Parathyroid adenoma (tissue), 2 donors: ENCODE measurements at regions not wholly inside any gene's neighbourhood (a gene's known extent, or its start where the extent isn't known, plus 50 kb on each side); places are given as distances from the start of the nearest gene placed in this dataset.

Experiments used
- H2AFZ ChIP-seq: fragments of 300-600 bp; sonication (generic); one replicate; pipeline ENCODE4 v1.7.0; 2017; ENCODE audit warnings: antibody characterized with exemption, mild to moderate bottlenecking
- H3K27ac ChIP-seq: fragments of 300-600 bp; sonication (generic); one replicate; pipeline ENCODE4 v1.7.0; 2017
- H3K27me3 ChIP-seq: fragments of 300-600 bp; sonication (generic); one replicate; pipeline ENCODE4 v1.7.0; 2017; ENCODE audit warnings: low read length; ENCODE audit not compliant: control insufficient read depth, insufficient read depth
- H3K36me3 ChIP-seq: fragments of 300-600 bp; sonication (generic); one replicate; pipeline ENCODE4 v1.7.0; 2017; ENCODE audit warnings: low read length; ENCODE audit not compliant: control insufficient read depth, insufficient read depth
- H3K4me1 ChIP-seq: fragments of 300-600 bp; sonication (generic); one replicate; pipeline ENCODE4 v1.7.0; 2017; ENCODE audit warnings: control low read depth
- H3K4me2 ChIP-seq: fragments of 300-600 bp; sonication (generic); one replicate; pipeline ENCODE4 v1.7.0; 2017; ENCODE audit warnings: low read length
- H3K4me3 ChIP-seq: fragments of 300-600 bp; sonication (generic); one replicate; pipeline ENCODE4 v1.7.0; 2017; ENCODE audit warnings: low read depth, low read length
- H3K79me2 ChIP-seq: fragments of 300-600 bp; sonication (generic); one replicate; pipeline ENCODE4 v1.7.0; 2017; ENCODE audit warnings: control low read depth
- H3K9ac ChIP-seq: fragments of 300-600 bp; sonication (generic); one replicate; pipeline ENCODE4 v1.7.0; 2017; ENCODE audit warnings: mild to moderate bottlenecking
- H3K9me3 ChIP-seq: fragments of 300-600 bp; sonication (generic); one replicate; pipeline ENCODE4 v1.7.0; 2017; ENCODE audit warnings: low read length; ENCODE audit not compliant: control insufficient read depth
- CTCF ChIP-seq: fragments of 300-600 bp; sonication (generic); IDR thresholded peaks from one replicate; pipeline ENCODE4 v1.7.0; 2017; ENCODE audit warnings: antibody characterized with exemption, mild to moderate bottlenecking
- donor health status: primary hyperparathyroidism.

DNA sequence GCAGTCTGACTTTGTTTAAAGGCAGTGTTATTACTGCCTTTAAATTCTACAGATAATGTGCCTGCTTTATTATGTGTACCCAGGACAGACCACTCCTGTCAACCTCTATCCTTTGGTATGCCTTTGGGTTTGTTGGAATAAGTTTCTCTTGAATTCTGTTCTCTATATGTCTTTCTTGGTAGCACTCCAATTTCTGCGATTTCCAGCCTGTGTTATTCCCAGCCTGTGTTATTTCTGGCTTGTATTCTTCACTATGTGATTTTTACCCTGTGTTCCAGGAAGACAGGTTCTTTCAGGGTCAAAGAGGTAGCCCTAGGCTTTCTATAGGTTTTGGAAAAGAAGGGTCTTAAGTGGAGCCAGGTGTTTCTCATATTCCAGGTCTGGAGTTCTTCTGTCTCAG is 407.4 kb upstream of the AZI2 start:
- H3K4me2 ChIP-seq, result no peak overlapping the region
- no peak overlapping the region for H2AFZ ChIP-seq
- H3K9ac ChIP-seq, result no peak overlapping the region
- TF ChIP-seq CTCF, result no peak
- H3K9me3 ChIP-seq, result no peaks in the 10 kb centered on the region
- no peaks in the 10 kb centered on the region for H3K4me1 ChIP-seq
- no peaks in the 10 kb centered on the region for H3K36me3 ChIP-seq
- no peak overlapping the region for H3K4me3 ChIP-seq
- H3K79me2 ChIP-seq, result no peaks in the 10 kb centered on the region
- H3K27ac ChIP-seq, result no peak overlapping the region
- H3K27me3 ChIP-seq, result no peaks in the 10 kb centered on the region

DNA sequence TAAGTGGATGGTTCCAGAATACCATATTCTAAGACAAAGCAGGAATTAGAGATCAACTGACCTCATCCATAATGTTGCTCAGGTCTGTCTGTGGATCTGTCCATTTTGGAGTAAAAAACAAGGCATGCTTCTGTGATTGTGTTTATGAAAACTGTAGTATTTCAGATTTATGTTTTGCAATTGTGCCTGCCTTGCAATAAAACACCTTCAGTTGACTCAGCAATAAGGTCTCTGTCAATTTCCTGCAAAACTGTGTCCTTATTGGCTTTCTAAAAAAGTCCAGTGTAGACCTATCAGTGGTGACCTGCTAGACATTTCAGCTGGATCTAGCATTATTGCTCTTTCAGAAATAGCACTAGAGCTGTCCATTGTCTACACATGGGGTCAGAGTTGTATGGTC is 409.5 kb upstream of the AZI2 start:
- TF ChIP-seq CTCF, result no peak
- Histone ChIP-seq H3K4me1 (no peaks in the 10 kb centered on the region), H3K79me2 (no peaks in the 10 kb centered on the region), H2AFZ (no peak overlapping the region), H3K27me3 (no peaks in the 10 kb centered on the region), H3K27ac (no peak overlapping the region), H3K9me3 (no peaks in the 10 kb centered on the region), H3K4me2 (no peak overlapping the region), H3K9ac (no peak overlapping the region), H3K36me3 (no peaks in the 10 kb centered on the region), H3K4me3 (no peak overlapping the region)

- no peak overlapping the region for H3K27ac ChIP-seq
- no peak overlapping the region for H3K4me2 ChIP-seq
- H3K9ac ChIP-seq, result no peak overlapping the region
- H3K79me2 ChIP-seq, result no peaks in the 10 kb centered on the region
- H3K9me3 ChIP-seq, result no peaks in the 10 kb centered on the region
- no peaks in the 10 kb centered on the region for H3K4me1 ChIP-seq
- H3K4me3 ChIP-seq, result no peak overlapping the region
- no peaks in the 10 kb centered on the region for H3K27me3 ChIP-seq
- H2AFZ ChIP-seq, result no peak overlapping the region
- no peaks in the 10 kb centered on the region for H3K36me3 ChIP-seq
- no peak for TF ChIP-seq CTCF
Measured at GRCh38 chr3:28761375-28761774, 412.8 kb upstream of the AZI2 start.

DNA sequence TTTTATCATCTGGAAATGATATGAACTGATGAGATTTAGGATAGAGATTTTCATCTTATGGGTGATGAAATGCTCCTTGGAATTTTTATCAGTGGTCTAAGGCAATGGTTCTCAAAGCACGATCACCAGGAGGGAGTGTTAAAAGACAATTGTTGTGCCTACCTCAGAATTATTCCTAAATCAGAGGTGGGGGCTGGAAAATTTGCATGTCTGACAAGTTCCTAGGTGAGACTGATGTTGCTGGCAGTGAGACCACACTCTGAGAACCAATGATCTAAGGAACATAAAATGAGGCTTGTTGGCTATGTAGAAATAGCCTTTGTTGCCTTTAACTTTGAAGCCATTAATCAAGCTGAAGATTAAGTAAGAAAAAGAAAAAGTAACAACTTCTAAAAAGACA is 416.6 kb upstream of the AZI2 start:
- TF ChIP-seq CTCF, result no peak
- no peaks in the 10 kb centered on the region for H3K4me1 ChIP-seq

DNA sequence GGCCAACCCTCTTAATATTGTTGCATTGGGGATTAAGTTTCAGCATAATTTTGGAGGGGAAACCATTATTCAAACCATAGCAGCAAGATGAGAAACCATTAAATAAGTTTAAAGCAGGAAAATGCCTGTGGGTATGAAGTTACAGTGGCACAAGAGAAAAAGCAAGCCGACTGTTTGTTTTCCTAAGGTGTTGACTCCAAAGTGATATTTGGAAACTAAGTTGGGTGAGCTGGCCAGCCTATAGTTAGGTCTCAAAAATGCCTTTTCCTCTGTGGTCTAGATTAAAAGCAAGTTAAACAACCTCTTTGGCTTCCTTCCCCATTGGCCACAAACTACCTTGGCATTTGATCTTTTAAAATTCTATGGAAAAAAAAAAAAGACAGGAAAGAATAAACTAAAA is 419.8 kb upstream of the AZI2 start:
- Histone ChIP-seq H3K36me3 (no peaks in the 10 kb centered on the region), H3K4me3 (no peak overlapping the region), H3K27me3 (no peaks in the 10 kb centered on the region), H3K4me1 (no peaks in the 10 kb centered on the region), H3K9me3 (peaks cover 9% of the 10 kb centered on the region), H3K27ac (no peak overlapping the region), H3K4me2 (no peak overlapping the region), H3K9ac (no peak overlapping the region), H3K79me2 (no peaks in the 10 kb centered on the region), H2AFZ (no peak overlapping the region)
- TF ChIP-seq CTCF, result no peak

More for the DNA sequence above, 416.6 kb upstream of the AZI2 start:
- H3K4me2 ChIP-seq, result no peak overlapping the region
- no peak overlapping the region for H3K4me3 ChIP-seq
- H3K79me2 ChIP-seq, result no peaks in the 10 kb centered on the region
- H2AFZ ChIP-seq, result no peak overlapping the region
- no peaks in the 10 kb centered on the region for H3K36me3 ChIP-seq
- H3K9ac ChIP-seq, result no peak overlapping the region
- no peaks in the 10 kb centered on the region for H3K27me3 ChIP-seq
- H3K27ac ChIP-seq, result no peak overlapping the region
- no peaks in the 10 kb centered on the region for H3K9me3 ChIP-seq
